ENCODE measurements at regions not wholly inside any gene's neighbourhood (a gene's known extent, or its start where the extent isn't known, plus 50 kb on each side); places are given as distances from the start of the nearest gene placed in this dataset.

DNA sequence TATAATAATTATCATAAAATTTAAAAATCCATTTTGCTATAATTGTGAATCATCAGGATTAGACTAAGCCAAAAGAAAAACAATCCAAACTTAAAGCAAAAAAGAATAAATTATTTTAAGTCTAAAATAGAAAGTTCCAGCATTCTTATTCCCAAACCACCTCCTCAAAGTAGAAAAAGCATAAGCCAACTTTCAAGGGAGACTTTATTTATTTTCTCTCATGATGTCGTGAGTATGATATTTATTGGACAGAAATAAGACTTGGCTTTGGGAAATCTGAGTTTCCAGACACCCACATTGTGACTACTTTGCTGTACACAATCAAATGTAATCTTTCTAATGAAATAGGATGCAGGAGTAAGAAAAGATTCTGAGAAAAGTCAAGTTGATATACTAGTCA, 372.1 kb downstream of the MTRR start:
- no peak for DNase-seq (ENCODE audit: low read depth)

DNA sequence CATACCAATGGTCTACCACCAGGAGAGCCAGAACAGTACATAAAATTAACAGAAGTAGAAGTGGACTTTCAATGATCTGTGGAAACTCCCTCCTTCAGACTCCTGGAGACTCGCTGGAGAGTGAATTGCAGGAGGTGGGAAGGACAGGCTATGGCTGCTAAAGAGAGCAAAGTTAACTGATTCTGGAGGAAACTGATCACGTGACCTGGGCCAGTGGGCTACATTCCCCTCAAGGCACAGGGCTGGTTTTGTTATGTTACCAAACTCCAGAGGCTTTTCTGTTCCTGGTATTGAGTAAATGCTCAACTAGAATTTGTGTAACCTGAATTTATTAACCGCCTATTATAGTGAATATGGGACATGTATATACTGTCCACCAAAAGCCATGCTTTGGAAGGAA, 372.6 kb downstream of the MTRR start:
- no peak for DNase-seq (ENCODE audit: low read depth)

DNA sequence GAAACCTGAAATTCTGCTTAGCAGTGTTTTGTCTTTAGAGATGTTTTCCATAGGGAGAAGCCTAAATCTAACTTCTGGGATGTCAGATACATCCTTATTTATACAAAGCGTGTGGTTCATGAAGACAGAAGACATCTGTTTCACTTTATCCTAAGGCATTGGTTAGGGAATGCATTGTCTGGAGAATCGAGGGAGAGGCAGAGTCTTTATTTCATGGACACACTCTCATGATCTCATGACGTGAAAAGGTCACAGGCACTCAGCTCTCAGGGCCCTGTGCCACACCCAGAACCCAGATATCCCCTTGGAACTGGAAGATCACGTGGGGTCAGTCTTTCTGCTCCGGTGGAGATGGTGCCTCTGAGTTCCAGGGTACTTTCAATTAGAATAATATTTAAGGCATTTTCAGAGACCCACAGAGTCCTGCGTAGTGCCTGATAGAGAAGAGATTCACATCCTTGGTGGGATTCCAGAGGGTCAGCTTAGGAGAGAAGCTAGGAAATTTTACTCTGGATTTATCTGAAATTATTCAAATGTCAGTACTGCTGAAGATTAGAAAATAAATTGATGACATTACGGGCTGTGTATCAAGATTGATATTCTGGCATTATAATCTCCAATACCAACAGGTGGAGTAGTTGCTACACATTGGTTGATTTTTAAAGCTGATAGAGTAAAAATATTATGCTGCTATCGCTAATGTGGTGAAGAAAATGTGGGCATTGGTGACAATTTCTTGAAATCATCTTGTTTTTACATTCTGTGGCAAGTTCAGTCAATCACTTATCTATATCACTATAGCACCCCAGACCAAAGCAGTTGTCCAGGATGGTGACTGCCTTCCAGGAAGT, 378.3 kb downstream of the MTRR start:
- no peak for DNase-seq (ENCODE audit: low read depth)

DNA sequence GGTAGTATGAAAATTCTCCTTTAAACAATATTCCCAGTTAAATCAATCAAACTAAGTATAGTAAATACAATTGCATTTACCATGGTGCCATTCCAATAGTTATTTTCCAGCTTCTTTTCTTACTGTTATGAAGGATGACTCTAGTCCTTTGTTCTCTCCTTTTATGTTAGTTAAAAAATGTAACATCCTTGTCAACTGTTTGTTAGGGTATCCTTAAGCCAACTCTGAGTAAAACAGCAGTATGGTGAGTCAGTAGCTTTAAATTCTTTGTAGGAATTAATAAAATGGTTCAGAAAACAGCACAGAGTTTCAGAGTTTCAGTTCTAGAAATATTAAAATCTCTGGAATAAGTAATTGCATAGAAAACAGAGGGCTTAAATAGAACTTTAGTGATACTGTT, 384.4 kb downstream of the MTRR start:
- DNase-seq (ENCODE audit: low read depth) = no peak

DNA sequence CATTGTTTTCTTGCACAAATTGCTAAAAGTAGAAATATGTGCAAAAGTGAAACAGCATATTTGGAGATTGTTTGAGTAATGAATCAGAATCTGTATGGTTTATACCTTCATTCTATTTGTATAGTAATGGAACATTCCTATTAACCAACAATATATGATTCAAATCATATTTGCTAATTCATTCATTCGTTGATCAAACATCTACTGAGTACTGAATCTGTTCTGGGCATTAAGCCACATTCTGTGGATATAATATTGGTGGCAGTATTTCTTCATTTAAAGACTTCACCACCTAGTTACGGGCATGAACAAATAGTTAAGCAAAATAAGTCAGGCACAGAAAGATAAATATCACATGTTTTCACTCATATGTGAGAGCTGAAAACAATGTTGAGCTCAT, 385.7 kb downstream of the MTRR start:
- DNase-seq (ENCODE audit: low read depth) = no peak

DNA sequence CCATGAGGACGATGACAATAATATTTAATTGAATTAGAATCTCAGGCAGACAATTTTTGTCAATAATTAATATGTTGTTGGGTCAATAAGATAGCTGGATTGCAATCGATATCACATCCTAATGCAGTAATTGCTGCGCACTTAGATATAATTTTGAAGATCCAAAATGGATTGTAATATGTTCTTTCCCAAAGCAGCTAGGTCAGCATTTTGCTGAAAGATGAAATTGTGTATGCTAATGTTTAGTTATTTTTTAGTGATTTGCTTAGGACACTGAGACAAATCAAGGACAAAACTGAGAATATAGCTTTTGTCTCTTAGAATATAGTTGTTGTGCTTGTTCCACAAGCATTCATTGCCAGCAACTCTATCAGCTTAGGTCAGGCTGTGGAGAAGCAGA, 389.9 kb downstream of the MTRR start:
- no peak for DNase-seq (ENCODE audit: low read depth)

DNA sequence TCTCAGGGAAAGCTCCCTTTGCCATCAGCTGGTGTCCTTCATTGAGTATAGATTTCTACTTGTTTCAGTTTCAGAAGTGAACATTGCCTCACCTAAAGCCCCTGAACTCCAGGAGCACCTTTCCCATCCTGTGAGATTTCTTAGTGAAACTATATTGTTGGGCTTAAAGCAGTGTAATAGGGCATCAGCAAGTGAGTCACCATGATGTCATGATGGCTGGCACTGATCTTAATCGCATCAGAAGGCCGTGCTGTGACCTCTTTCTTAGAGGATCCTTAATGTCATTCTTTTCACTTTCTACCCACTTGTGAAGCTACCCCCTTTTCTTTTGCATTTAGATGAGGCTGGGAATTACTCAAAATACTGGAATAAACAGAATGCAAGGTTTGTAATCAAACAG, 401.3 kb downstream of the MTRR start:
- no peak for DNase-seq (ENCODE audit: low read depth)

DNA sequence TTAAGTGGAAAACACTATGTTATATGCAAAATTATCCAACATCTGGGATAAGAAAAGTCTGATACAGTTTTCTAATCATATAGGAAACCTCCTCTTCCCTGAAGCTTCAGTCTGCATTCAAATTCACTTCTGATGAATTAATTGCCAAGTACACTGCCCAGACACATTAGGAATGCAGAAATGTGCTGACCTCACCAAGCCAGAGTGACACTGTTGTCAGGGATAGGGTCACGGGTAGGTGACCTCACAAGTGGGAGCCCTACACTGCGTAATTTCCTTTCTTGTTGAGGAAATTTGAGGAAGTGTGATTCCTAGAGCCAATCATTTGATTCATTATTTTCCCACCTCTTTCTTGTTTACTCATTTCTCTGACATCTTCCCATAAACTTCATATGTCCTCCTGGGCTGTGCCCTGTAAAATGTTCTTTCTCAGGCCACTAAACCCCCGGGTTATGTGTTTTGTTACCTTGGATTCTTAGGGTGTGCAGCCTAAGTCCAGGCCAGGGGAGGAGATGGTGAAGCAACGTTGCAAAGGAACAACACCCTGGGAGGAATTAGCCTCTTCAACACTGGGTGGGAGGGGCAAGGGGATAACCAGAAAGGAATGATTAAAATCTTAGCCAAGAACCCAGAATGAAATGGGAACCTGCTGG, 411.9 kb downstream of the MTRR start:
- DNase-seq (ENCODE audit: low read depth) = no peak

DNA sequence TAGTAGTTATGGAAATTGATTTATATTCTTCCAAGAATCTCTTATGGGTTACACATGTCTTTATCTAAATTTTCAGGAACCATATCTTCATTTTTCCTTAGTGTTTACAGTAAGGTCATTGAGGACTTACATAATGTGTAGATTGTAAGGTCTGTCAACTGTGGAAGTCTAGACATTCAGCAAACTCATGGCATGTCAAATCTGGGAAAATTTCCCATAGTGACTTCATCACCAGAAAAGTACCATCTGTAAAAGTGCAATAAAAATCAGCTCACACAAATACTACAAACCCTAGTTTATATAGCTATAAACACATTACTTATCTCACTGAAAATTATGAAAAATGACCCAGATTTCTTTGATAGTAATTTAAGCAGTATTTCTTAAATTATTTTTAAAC, 419.4 kb downstream of the MTRR start:
- no peak for DNase-seq (ENCODE audit: low read depth)

DNA sequence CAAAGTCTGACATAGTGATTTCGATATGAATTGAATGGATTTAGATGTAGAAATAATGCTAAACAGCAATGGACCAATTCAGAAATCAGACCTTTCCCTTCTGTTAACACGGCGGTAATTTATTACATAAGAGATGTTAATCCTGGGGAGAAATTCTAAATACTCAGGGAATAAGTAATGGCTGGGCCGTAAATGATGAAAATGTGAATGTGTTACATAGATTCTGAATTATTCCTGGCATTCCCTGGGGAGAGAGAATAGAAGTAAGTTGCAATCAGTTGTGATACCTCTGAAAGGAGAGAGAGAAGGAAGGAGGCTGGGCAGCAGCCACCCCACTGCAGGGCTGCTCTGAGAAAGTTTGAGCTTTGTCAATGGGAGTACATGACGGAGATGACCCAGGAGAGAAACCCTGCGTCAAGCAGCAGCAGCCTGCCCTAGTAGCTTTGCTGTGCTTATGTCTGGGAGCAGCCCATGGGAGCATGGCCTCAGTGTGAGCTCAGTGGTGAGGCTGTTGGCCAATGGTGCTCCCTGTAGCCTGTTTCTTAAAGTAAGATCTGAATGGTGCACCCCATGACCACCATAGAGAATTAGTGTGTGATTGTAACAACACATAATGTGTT, 420.1 kb downstream of the MTRR start:
- DNase-seq (ENCODE audit: low read depth) = no peak

DNA sequence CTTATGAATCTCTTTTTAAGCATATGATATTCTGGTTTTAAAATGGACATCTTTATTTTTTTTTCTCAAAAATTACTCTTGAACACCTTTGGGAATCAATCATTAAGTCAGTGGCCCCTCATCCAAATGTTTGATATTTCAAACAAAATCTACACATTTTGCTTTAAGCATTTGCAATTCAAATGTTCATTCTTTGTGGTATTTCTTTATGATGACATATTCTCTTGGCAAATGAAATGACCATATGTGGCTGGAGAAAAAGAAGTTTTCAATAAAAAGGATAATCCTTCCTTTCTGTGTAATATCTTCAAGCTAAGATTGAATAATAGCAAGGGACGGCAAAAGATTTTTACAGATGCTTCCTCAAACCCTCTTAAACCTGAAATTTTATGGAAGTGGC, 420.8 kb downstream of the MTRR start:
- no peak for DNase-seq (ENCODE audit: low read depth)

DNA sequence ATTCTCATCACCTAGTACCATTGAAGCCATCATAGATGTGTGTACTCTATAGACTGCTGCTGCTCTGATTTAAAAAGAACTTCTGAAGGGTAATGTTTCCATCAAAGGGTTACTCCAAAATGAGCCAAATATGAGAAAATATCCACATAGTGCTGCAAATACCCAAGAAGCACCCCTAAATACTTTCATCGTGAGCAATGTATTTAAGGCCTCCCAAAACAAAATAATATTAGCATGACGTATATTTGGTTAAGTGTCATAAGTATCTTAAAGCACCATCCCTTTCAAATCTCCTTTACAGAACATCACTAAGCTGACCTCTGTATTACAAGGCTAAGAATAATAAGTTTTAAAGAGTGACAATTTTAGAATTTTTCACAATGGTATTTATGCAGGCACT, 421.8 kb downstream of the MTRR start:
- DNase-seq (ENCODE audit: low read depth) = no peak

DNA sequence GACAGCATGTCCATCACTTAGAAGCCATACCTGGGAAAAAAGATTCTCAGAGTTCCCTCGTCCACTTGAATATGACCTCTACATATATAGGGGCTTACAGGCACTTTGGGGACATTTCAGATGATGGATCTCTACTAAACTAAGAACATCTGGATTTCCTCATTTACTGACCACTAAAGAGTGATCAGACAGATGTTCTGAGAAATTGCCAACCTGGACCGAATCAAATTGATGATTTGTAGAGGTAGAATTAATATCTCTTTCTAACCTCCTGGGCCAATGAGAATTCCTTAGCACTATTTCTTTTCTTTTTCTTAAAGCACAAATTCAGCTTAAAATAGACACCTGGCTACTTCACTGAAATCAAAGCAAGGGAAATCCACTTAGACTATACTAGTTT, 422.7 kb downstream of the MTRR start:
- DNase-seq (ENCODE audit: low read depth) = no peak

DNA sequence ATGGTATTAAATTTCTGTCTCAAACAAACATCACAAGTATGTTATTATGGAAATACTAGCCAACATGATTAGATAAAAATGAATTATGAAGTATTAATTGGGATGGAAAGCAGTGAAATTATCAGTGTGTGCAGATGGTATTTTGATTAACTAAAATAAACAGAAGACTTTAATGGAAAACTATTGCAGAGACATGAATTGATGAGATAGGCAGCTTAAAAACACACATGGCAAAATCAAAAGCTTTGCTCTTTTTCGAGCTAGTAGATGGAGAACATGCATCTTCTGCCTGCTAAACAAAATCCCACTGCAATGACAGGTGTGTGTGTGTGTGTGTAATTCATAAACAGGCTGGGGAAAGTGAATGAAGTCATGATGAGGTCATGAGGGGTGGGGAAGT, 426.2 kb downstream of the MTRR start:
- no peak for DNase-seq (ENCODE audit: low read depth)

DNA sequence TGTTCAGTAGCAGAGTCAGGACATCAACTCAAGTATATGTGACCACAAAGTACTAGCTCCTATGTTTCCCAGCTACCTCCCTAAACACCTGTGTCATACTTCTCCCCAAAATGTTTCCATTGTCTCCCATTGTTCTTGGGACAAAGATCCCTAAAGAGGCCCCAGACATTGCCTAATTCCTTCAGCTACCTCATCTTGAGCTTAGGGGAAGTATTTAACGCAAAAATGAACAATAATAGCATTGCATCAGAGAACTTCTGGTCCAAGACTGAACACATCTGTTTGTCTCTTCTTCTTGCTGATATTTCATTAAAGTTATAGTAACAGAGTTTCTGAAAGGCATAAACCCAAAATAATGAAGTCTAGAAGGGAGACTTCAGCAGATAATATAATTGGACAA, 430.8 kb downstream of the MTRR start:
- DNase-seq (ENCODE audit: low read depth) = no peak

DNA sequence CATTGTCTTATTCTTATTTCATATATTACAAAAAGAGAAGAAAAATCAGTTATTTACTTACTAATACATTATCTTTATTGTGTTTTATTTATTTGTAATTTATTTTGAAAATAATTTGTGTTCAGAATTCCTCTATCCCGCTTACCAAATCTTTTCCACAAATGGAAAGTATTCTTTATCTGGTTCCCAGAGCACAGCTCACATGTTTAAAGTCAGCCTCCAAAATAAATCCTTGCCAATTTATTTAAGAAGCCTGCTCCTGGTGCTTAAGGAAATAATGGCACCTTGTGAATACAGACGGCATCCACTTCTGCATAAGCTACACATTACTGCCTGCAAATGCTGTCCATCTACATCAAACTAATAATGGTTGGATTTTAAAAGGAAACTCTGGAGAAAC, 435.4 kb downstream of the MTRR start:
- no peak for DNase-seq (ENCODE audit: low read depth)

DNA sequence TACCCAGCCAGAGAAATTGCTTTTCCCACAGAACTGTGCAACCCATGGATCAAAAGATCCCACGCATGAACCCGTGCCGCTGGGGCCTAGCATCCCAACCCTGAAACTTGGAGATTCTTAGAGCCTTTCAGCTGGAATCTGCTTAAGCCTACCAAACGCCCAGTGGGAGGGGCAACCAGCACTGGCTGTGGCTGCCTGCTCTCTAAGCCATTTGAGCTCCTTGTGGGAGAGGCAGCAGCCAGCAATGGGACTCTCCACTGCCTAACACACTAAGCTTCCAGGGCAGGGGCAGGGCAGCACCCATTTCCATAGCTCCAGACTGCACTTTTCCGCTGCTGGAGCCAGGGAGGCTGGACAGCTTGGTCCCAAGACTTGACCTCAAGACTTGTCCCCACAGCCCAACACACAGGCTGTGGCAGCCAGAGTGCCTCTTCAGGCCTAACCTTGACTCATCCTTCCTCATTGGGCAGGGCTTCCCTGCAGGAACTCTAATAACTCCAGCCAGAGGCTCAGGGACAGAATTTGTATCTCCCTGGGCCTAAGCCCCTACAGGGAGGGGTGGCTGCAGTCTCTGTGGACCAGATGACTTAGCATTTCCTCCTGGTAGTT, 437.4 kb downstream of the MTRR start:
- DNase-seq (ENCODE audit: low read depth) = no peak

DNA sequence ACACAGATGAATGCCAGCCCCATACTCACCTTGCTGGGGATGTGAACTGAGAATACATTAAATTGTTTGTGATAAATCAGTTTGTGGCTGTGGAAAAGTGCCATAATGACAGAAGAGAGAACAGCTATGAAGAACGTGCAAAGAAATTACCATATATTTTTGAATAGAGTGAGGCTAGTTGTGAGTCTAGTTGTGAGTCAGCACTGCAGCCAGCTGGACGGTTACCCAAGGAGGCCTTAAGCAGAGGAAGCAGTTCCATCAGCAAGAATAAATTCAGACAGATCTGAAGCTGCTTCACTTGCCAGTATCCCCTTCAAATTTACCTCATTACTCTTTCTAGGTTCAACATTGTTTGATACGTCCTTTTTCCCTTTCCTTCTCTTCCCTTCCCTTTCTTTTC, 446.0 kb downstream of the MTRR start:
- DNase-seq (ENCODE audit: low read depth) = no peak

DNA sequence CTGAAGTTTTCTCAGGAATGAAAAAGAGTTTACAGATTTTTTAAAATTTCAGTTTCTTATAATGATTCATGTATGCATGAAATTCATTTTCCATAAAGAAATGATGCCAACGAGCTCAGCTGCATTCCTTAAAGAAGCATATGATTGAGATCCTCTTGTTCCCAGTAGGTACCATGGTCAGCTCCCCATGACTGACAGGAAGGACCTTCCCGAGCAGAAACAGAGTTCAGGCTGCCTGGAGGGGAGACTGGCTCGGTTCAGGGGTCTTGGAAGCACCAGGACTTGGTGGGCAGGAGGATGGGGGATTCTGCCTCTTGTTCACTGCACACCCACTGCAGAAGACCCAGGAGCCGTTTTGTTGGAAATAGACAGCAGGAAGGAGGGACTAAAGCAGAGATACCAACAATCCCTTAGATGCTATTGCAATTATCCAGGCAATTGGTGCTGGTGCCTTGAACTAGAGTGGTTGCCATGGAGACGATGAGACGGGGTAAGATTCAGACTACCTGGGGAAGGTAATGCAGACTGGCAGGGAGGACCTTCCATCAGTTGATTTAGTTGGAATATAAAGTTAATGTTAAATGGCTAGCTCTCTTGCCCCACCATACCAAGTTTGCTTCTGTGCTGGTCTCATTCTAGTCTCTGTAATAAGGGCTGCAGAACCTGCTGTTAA, 447.8 kb downstream of the MTRR start:
- DNase-seq (ENCODE audit: low read depth) = no peak

DNA sequence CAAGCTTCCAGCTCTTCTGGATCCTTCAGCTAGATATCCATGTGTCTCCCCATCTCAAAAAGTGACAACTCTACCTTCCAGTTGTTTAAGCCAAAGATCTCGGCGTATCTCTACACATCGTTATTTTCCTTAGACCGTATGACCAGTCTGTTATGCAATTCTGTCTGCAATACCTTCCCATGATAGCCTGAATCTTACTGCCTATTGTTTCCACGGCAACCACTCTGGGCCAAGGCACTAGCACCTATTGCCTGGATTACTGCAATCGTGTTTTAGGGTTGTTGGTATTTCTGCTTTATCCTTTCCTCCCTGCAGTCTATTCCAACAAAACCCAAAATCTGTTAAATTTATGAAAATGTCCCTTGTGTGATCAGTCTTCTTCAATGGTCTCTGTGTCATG, 448.4 kb downstream of the MTRR start:
- no peak for DNase-seq (ENCODE audit: low read depth)

DNA sequence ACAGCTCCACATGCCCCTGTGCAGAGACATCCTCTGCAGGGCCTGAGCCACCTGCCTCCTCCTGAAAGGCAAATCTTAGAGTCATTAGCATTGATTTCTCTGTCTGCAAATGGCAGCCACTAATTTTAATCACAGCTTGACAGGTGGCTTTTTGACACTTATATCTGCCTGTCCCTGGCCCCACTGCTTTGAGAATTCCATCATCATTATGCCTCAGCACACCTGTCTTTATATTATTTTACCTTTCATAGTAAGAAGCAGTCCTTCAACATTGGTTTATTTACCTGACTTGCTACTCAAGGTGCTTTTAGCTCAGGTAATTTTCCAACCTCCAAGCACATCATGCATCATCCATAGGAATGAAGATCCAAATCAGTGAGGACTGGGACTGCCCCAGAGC, 451.3 kb downstream of the MTRR start:
- no peak for DNase-seq (ENCODE audit: low read depth)

DNA sequence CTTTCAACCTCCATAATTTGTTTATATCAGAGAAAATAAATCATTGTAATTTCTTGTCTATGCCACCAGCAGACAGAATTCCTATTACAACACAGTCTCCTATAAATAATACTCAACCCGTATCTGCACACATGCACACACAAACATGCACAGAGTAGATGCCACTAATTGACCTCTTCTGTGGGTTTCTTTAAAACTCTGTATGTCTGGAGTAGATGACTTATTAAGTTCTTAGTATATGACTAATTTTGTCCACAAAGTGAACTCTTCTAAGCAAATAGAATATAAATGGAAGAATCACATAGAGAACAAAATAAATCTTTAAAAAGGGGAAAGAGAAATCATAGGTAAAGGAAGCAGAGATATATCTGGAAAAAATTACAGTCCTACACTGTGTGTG, 452.3 kb downstream of the MTRR start:
- DNase-seq (ENCODE audit: low read depth) = no peak

DNA sequence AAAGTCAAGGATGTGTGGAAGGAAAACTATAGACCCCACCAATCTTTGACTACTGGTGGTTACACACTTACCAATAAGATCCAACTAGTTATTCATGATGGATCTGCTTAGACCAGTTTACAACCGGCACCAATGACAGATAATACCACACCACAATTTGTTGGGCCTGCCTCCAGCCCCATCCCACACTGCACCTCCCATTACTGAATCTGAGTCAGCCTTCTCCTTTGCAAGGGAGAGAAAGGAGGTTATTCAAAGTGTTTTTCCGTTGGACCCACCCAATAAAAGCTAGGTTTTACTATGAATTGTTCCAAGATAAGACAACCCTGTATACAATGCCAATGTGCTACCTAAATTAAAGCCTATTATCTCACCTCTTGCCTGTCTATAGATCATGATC, 453.5 kb downstream of the MTRR start:
- DNase-seq (ENCODE audit: low read depth) = no peak

Data from activated T-helper 1 cell treated with Interleukin-2 at 50 U/mL for 16 hours (primary cell).